Mesendoderm (in vitro differentiated cells): ENCODE measurements at regions not wholly inside any gene's neighbourhood (a gene's known extent, or its start where the extent isn't known, plus 50 kb on each side); places are given as distances from the start of the nearest gene placed in this dataset.

Experiments used
- DNase-seq: peaks from one replicate; pipeline ENCODE4 v3.0.0; 2013
- H2AK5ac ChIP-seq: 2 replicates; pipeline ENCODE4 v1.6.1; 2013; ENCODE audit warnings: low read length, inconsistent platforms
- H2BK120ac ChIP-seq: 2 replicates; pipeline ENCODE4 v1.6.1; 2013; ENCODE audit warnings: low read depth, mild to moderate bottlenecking, low read length, moderate library complexity, mixed read lengths
- H2BK15ac ChIP-seq: replicated peaks from 2 replicates; pipeline ENCODE4 v1.6.1; 2013; ENCODE audit warnings: low read depth, mild to moderate bottlenecking, moderate library complexity
- H2BK5ac ChIP-seq: 2 replicates; pipeline ENCODE4 v1.6.1; 2013; ENCODE audit warnings: low read length, inconsistent platforms
- H3K18ac ChIP-seq: 2 replicates; pipeline ENCODE4 v1.6.1; 2013; ENCODE audit warnings: mild to moderate bottlenecking, low read length, mixed read lengths
- H3K23ac ChIP-seq: one replicate; pipeline ENCODE4 v1.6.1; 2013; ENCODE audit warnings: low read length
- H3K27ac ChIP-seq: 2 replicates; pipeline ENCODE4 v1.5.1; 2013; ENCODE audit warnings: low read depth, mild to moderate bottlenecking, inconsistent platforms, low read length, moderate library complexity
- H3K27me3 ChIP-seq: 2 replicates; pipeline ENCODE4 v1.6.1; 2013; ENCODE audit warnings: low read length, control low read depth, mild to moderate bottlenecking, inconsistent platforms; ENCODE audit not compliant: insufficient read depth, poor library complexity
- H3K36me3 ChIP-seq: 2 replicates; pipeline ENCODE4 v1.6.1; 2013; ENCODE audit warnings: low read length, inconsistent platforms; ENCODE audit not compliant: control insufficient read depth, insufficient read depth
- H3K4ac ChIP-seq: one replicate; pipeline ENCODE4 v1.6.1; 2013; ENCODE audit warnings: low read depth, mild to moderate bottlenecking, low read length, moderate library complexity
- H3K4me1 ChIP-seq: 2 replicates; pipeline ENCODE4 v1.6.1; 2013; ENCODE audit warnings: low read depth, low read length, inconsistent platforms; ENCODE audit not compliant: control insufficient read depth
- H3K4me2 ChIP-seq: 2 replicates; pipeline ENCODE4 v1.6.1; 2013; ENCODE audit warnings: low read length
- H3K4me3 ChIP-seq: 2 replicates; pipeline ENCODE4 v1.5.1; 2013; ENCODE audit warnings: mild to moderate bottlenecking, low read length
- H3K56ac ChIP-seq: one replicate; pipeline ENCODE4 v1.6.1; 2013; ENCODE audit warnings: low read length
- H3K79me1 ChIP-seq: 2 replicates; pipeline ENCODE4 v1.6.1; 2013; ENCODE audit warnings: low read length, inconsistent platforms
- H3K79me2 ChIP-seq: 2 replicates; pipeline ENCODE4 v1.6.1; 2013; ENCODE audit warnings: mild to moderate bottlenecking, low read length; ENCODE audit not compliant: control insufficient read depth, insufficient read depth
- H3K9ac ChIP-seq: 2 replicates; pipeline ENCODE4 v1.6.1; 2013; ENCODE audit warnings: low read length, inconsistent platforms
- H4K5ac ChIP-seq: one replicate; pipeline ENCODE4 v1.6.1; 2013; ENCODE audit warnings: low read length
- H4K8ac ChIP-seq: one replicate; pipeline ENCODE4 v1.6.1; 2013; ENCODE audit warnings: low read depth, mild to moderate bottlenecking, control low read depth, low read length, moderate library complexity
- WGBS: extraction: QIAGEN DNeasy Blood & Tissue Kit; methylation state at CpG from one replicate; pipeline ENCODE4 v1.1.7; 2013; ENCODE audit warnings: low lambda C conversion rate, missing lambda C conversion rate; ENCODE audit not compliant: insufficient coverage; ENCODE audit errors: extremely low coverage; 5-methylcytosine and 5-hydroxymethylcytosine counted together

DNA sequence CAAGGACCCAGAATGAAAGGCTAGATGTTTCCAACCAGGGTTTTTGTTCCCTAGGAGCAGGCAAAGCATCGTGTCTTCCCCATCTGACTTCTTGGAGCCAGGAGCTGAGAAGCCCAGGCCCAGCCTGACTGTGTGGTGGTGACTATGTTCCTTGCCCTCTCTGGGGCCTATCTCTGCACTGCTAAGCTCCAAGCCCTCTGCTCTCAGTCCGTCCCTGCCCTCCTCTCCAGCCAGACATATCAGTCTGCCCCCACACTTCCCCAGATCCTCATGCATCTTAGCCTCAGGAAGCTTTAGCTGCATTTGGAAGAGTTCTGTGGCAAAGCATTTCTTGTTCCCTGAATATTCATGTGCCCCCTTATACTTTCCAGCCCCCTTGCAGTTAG, 196.6 kb downstream of the CYP26B1 start:
- H3K27ac ChIP-seq = no peak overlapping the region
- no peak overlapping the region for H3K4me2 ChIP-seq
- H3K4me3 ChIP-seq = no peak overlapping the region
- peaks cover 7% of the 10 kb centered on the region for H3K4me1 ChIP-seq
- no peak overlapping the region for H3K23ac ChIP-seq
- H3K79me2 ChIP-seq = no peaks in the 10 kb centered on the region
- no peak overlapping the region for H3K9ac ChIP-seq
- H3K56ac ChIP-seq = peak overlapping the region; percentile 35
- H4K8ac ChIP-seq = no peak overlapping the region
- H3K79me1 ChIP-seq = no peaks in the 10 kb centered on the region
- no peak overlapping the region for H2BK15ac ChIP-seq
- no peak for DNase-seq
- H2BK120ac ChIP-seq = no peak overlapping the region
- H3K27me3 ChIP-seq = no peaks in the 10 kb centered on the region
- no peak overlapping the region for H2AK5ac ChIP-seq
- no peak overlapping the region for H3K18ac ChIP-seq
- no CpG with 5 or more reads among the region's 2 CpGs for WGBS
- no peak overlapping the region for H4K5ac ChIP-seq
- H3K4ac ChIP-seq = no peak overlapping the region
- H3K36me3 ChIP-seq = no peaks in the 10 kb centered on the region
- H2BK5ac ChIP-seq = no peak overlapping the region

DNA sequence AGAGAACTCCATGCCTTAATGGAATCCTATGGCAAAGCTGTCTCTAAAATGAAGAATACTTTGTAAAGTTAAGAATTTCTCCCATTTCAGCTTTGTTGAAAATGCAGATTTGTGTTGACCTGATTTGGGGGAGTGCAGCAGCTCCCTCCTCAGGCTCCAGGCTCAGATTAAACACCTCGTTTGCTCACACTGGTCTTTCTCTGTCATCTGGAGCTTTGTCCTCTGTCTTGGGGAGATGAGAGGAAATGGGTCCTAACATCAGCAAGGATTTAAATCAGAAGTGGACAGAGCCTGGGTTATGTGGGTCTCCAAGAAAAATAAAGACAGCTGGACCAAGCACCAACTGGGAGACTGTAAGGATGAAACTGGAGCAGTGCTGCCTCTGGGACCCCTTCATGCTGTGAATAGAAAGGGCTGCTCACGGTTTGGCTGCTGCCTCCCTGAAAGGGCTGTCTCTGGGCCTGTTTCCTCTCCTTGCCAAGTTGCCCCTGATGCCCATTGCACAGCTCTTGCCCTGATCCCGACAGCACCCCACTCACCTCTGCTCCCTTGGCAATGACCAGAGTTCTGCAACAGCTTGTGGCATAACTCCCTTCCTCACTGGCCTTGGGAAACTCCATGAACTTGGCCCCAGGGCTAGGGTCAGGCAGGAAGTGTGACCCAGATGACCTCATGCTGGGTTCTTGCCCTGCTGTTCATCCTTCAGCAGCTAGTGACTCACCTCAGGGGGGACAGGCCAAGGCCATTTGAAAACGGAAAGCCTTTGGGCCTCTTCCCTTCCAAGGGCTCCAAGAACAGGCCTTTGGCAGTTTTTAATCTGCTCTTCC, 197.2 kb downstream of the CYP26B1 start:
- Histone ChIP-seq H4K5ac (no peak overlapping the region), H3K4me2 (no peak overlapping the region), H3K4ac (no peak overlapping the region), H2BK120ac (no peak overlapping the region), H3K27ac (no peak overlapping the region), H3K9ac (no peak overlapping the region), H2BK5ac (no peak overlapping the region), H2AK5ac (no peak overlapping the region), H3K79me2 (no peaks in the 10 kb centered on the region), H3K4me3 (no peak overlapping the region), H3K36me3 (no peaks in the 10 kb centered on the region), H3K27me3 (no peaks in the 10 kb centered on the region), H3K56ac (no peak overlapping the region), H3K79me1 (no peaks in the 10 kb centered on the region), H4K8ac (no peak overlapping the region), H3K4me1 (peaks cover 7% of the 10 kb centered on the region), H3K18ac (no peak overlapping the region), H2BK15ac (no peak overlapping the region), H3K23ac (no peak overlapping the region)
- WGBS = no CpG with 5 or more reads among the region's 4 CpGs
- DNase-seq = peak; percentile 88

DNA sequence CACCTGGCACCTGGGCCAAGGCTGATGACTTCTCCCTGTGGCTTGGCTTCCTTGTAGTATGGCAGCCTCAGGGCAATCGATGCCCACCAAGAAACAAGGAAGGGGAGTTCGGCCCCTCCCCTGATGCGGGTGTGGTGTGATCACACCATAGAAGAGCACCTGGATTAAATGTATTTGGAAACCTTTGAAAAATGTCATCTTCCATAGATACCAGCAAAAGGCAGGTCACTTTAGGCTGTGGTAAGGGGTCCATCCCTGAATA, 198.2 kb downstream of the CYP26B1 start:
- no peak overlapping the region for H3K9ac ChIP-seq
- no peak overlapping the region for H4K8ac ChIP-seq
- H3K4me1 ChIP-seq = peaks cover 11% of the 10 kb centered on the region
- no peak overlapping the region for H2BK120ac ChIP-seq
- H3K4ac ChIP-seq = no peak overlapping the region
- no peak overlapping the region for H2AK5ac ChIP-seq
- H2BK5ac ChIP-seq = no peak overlapping the region
- no peak overlapping the region for H4K5ac ChIP-seq
- no peaks in the 10 kb centered on the region for H3K79me1 ChIP-seq
- H3K27me3 ChIP-seq = no peaks in the 10 kb centered on the region
- no peaks in the 10 kb centered on the region for H3K36me3 ChIP-seq
- no peaks in the 10 kb centered on the region for H3K79me2 ChIP-seq
- no peak overlapping the region for H3K4me3 ChIP-seq
- H3K27ac ChIP-seq = no peak overlapping the region
- no peak overlapping the region for H3K23ac ChIP-seq
- no peak overlapping the region for H3K4me2 ChIP-seq
- H3K18ac ChIP-seq = no peak overlapping the region
- H2BK15ac ChIP-seq = no peak overlapping the region
- no CpG with 5 or more reads among the region's 3 CpGs for WGBS
- no peak for DNase-seq
- H3K56ac ChIP-seq = no peak overlapping the region

DNA sequence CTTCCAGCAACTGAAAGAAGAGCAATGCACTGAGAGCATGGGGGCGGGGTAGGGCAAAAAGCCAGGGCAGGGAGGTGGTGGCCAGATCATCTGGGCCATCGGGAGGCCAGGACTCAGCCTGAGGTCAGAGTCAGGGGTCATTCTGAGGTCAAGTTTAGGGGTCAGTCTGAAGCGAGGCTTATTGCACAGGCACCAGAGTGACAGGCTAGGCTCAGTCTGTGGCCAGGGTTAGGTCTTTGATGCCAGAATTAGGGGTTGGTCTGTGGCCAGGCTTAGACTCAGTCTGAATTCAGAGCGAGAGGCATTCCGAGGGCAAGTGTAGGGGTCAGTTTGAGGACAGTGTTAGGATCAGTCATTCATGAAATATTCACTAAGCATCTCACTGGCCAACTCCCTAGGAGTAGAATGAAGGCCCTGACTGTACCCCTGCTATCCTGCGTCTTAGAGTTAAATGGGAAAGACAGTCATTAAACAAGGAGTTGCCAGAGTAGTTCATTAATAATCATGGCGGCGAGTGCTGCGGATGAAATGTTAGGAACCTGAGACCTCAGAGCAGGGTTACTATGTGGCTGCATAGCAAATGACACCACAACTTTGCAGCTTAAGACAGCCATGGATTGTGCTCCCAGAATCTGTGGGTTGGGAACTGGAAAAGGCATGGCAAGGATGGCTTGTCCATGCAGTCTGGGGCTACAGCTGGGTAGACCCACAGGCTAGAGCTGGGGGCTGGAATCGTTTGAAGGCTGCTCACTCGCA, 198.7 kb downstream of the CYP26B1 start:
- Histone ChIP-seq H3K79me2 (no peaks in the 10 kb centered on the region), H2AK5ac (no peak overlapping the region), H3K9ac (no peak overlapping the region), H3K18ac (no peak overlapping the region), H2BK120ac (no peak overlapping the region), H3K36me3 (no peaks in the 10 kb centered on the region), H3K27ac (no peak overlapping the region), H3K4ac (no peak overlapping the region), H2BK5ac (no peak overlapping the region), H3K4me3 (no peak overlapping the region), H3K23ac (no peak overlapping the region), H2BK15ac (no peak overlapping the region), H4K5ac (no peak overlapping the region), H3K4me2 (no peak overlapping the region), H3K27me3 (no peaks in the 10 kb centered on the region), H3K56ac (no peak overlapping the region), H3K79me1 (no peaks in the 10 kb centered on the region), H4K8ac (no peak overlapping the region), H3K4me1 (peaks cover 12% of the 10 kb centered on the region)
- DNase-seq = no peak
- no CpG with 5 or more reads among the region's 11 CpGs for WGBS

DNA sequence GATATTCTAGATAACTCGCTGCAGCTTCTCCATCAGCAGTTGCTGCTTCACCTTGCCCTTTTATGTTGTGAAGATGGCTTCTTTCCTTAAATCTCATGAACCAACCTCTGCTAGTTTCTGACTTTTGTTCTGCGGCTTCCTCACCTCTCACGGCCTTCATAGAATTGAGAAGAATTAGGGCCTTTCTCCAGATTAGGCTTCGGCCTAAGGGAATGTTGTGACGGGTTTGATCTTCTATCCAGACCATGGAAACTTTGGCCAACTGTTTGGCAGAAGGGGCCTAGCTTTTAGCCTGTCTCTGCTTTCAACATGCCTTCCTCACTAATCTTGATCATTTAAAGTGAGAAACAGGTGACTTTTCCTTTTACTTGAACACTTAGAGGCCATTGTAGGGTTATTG, 199.9 kb downstream of the CYP26B1 start:
- H3K4me3 ChIP-seq = no peak overlapping the region
- no peak overlapping the region for H3K18ac ChIP-seq
- no peak overlapping the region for H2BK120ac ChIP-seq
- no peak overlapping the region for H4K8ac ChIP-seq
- no peaks in the 10 kb centered on the region for H3K79me2 ChIP-seq
- H3K4me2 ChIP-seq = no peak overlapping the region
- H3K27ac ChIP-seq = no peak overlapping the region
- H3K56ac ChIP-seq = no peak overlapping the region
- H2BK15ac ChIP-seq = no peak overlapping the region
- no peak overlapping the region for H3K4ac ChIP-seq
- H3K23ac ChIP-seq = no peak overlapping the region
- H2AK5ac ChIP-seq = no peak overlapping the region
- H2BK5ac ChIP-seq = no peak overlapping the region
- no peak overlapping the region for H3K9ac ChIP-seq
- DNase-seq = no peak
- H4K5ac ChIP-seq = no peak overlapping the region
- H3K36me3 ChIP-seq = no peaks in the 10 kb centered on the region
- peaks cover 13% of the 10 kb centered on the region for H3K4me1 ChIP-seq
- H3K79me1 ChIP-seq = no peaks in the 10 kb centered on the region
- H3K27me3 ChIP-seq = no peaks in the 10 kb centered on the region
- no CpG with 5 or more reads among the region's 5 CpGs for WGBS
